OCI-LY7 (cell line): ENCODE measurements at regions not wholly inside any gene's neighbourhood (a gene's known extent, or its start where the extent isn't known, plus 50 kb on each side); places are given as distances from the start of the nearest gene placed in this dataset.
"Not testable (repeated sequence)": the region's sequence is repeated elsewhere in the genome, so short reads cannot be mapped to it uniquely, and the experiment has no call there.

ENCODE experiments used
- EZH2phosphoT487 ChIP-seq: fragments of 200-600 bp; sonication (generic); IDR thresholded peaks from 2 replicates; pipeline ENCODE4 v1.6.1; 2018; ENCODE audit warnings: low read depth, borderline replicate concordance, mild to moderate bottlenecking, mixed run types, antibody characterized with exemption, low read length, moderate library complexity, mixed read lengths
- TF ChIP-seq, protein P1 (sequence below): fragments of 200-600 bp; sonication (generic); conservative IDR thresholded peaks from 2 replicates; pipeline ENCODE4 v1.5.1; 2014; ENCODE audit warnings: mild to moderate bottlenecking, antibody characterized with exemption, low read length, moderate library complexity, mixed read lengths

DNA sequence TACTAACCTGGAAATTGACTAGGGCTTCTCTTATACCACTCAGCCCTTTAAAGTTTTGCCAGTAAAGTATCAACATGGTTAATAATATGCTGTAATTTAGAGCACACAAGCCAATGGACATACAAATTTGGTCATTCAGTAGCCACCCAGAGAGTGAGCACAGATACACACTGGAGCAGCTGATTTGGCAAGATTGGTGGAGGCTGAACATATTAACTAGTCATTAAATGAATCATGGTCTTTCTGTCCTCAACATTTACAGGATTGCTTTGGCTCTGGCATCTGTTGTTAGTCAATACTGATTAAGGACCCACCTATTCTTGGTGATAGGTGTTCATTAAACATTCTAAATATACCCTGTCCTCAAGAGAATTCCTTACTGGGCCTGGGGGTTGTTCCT, 130.6 kb downstream of the SRGAP2 start:
- TF ChIP-seq, protein P1, sequence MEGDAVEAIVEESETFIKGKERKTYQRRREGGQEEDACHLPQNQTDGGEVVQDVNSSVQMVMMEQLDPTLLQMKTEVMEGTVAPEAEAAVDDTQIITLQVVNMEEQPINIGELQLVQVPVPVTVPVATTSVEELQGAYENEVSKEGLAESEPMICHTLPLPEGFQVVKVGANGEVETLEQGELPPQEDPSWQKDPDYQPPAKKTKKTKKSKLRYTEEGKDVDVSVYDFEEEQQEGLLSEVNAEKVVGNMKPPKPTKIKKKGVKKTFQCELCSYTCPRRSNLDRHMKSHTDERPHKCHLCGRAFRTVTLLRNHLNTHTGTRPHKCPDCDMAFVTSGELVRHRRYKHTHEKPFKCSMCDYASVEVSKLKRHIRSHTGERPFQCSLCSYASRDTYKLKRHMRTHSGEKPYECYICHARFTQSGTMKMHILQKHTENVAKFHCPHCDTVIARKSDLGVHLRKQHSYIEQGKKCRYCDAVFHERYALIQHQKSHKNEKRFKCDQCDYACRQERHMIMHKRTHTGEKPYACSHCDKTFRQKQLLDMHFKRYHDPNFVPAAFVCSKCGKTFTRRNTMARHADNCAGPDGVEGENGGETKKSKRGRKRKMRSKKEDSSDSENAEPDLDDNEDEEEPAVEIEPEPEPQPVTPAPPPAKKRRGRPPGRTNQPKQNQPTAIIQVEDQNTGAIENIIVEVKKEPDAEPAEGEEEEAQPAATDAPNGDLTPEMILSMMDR = not testable (repeated sequence)
- not testable (repeated sequence) for TF ChIP-seq EZH2phosphoT487
